ENCODE measurements at regions not wholly inside any gene's neighbourhood (a gene's known extent, or its start where the extent isn't known, plus 50 kb on each side); places are given as distances from the start of the nearest gene placed in this dataset.

DNA sequence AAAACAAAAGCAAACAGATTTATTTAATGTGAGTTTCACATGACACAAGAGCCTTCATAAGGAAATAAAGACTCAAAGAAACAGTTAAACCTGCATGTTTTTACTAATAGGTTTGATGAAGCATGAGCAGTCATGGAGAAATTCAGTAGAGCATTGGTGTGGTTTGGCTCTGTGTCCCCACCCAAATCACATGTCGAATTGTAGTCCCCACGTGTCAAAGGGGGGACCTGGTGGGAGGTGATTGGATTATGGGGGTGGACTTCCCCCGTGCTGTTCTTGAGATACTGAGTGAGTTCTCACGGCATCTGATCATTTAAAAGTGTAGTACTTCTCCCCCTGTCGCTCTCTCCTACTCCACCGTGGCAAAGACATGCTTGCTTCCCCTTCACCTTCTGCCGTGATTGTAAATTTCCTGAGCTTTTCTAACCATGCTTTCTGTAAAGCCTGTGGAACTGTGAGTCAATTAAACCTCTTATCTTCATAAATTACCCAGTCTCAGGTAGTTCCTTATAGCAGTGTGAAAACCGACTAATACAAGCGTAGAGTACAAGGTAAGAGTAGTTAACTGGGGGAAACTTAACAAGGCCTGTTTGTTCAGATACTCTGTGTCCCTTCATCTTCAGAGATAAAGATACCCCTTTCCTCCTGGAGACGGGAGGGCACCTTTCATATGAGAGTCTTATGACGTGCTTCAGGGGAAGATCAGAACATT lies 354.8 kb downstream of the SIPA1L2 start:
- no peak for TF ChIP-seq TCF12 (IDR thresholded peaks at IDR 0.05; ENCODE audit: low read depth)
- no peak for TF ChIP-seq CEBPB (IDR thresholded peaks at IDR 0.05)
- TF ChIP-seq, protein P1, sequence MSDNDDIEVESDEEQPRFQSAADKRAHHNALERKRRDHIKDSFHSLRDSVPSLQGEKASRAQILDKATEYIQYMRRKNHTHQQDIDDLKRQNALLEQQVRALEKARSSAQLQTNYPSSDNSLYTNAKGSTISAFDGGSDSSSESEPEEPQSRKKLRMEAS (IDR thresholded peaks at IDR 0.05), result no peak
- TF ChIP-seq YY1 (IDR thresholded peaks at IDR 0.05; ENCODE audit: low read depth), result no peak
- TF ChIP-seq EP300 (IDR thresholded peaks at IDR 0.05; ENCODE audit: borderline replicate concordance), result no peak
- TF ChIP-seq TAF1 (IDR thresholded peaks at IDR 0.05; ENCODE audit: low read depth), result no peak
- no peak for TF ChIP-seq EGR1 (IDR thresholded peaks at IDR 0.05)
- TF ChIP-seq, protein P2, sequence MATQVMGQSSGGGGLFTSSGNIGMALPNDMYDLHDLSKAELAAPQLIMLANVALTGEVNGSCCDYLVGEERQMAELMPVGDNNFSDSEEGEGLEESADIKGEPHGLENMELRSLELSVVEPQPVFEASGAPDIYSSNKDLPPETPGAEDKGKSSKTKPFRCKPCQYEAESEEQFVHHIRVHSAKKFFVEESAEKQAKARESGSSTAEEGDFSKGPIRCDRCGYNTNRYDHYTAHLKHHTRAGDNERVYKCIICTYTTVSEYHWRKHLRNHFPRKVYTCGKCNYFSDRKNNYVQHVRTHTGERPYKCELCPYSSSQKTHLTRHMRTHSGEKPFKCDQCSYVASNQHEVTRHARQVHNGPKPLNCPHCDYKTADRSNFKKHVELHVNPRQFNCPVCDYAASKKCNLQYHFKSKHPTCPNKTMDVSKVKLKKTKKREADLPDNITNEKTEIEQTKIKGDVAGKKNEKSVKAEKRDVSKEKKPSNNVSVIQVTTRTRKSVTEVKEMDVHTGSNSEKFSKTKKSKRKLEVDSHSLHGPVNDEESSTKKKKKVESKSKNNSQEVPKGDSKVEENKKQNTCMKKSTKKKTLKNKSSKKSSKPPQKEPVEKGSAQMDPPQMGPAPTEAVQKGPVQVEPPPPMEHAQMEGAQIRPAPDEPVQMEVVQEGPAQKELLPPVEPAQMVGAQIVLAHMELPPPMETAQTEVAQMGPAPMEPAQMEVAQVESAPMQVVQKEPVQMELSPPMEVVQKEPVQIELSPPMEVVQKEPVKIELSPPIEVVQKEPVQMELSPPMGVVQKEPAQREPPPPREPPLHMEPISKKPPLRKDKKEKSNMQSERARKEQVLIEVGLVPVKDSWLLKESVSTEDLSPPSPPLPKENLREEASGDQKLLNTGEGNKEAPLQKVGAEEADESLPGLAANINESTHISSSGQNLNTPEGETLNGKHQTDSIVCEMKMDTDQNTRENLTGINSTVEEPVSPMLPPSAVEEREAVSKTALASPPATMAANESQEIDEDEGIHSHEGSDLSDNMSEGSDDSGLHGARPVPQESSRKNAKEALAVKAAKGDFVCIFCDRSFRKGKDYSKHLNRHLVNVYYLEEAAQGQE (IDR thresholded peaks at IDR 0.05; ENCODE audit: low read depth), result no peak
- TF ChIP-seq RAD21 (IDR thresholded peaks at IDR 0.05; ENCODE audit: low read depth), result no peak
